ENCODE measurements at regions not wholly inside any gene's neighbourhood (a gene's known extent, or its start where the extent isn't known, plus 50 kb on each side); places are given as distances from the start of the nearest gene placed in this dataset.
A peak's percentile ranks its signal among the peaks of the same experiment; 100 is the strongest.

- no peak for DNase-seq (ENCODE audit: low spot score)
These were observed 303.0 kb upstream of the NR2F2 start for GRCh38 chr15:96027501-96027900.

- DNase-seq (ENCODE audit: low spot score) = no peak
These were observed 301.9 kb upstream of the NR2F2 start for GRCh38 chr15:96028620-96029019.

GRCh38 chr15:96029172-96029571 is 301.3 kb upstream of the NR2F2 start:
- no peak for DNase-seq (ENCODE audit: low spot score)

GRCh38 chr15:96031426-96032110 is 298.9 kb upstream of the NR2F2 start:
- DNase-seq (ENCODE audit: low spot score) = no peak

- DNase-seq (ENCODE audit: low spot score) = no peak
These were observed 295.4 kb upstream of the NR2F2 start for GRCh38 chr15:96035091-96035490.

- DNase-seq (ENCODE audit: low spot score) = no peak
These were observed 294.9 kb upstream of the NR2F2 start for GRCh38 chr15:96035635-96036034.

- DNase-seq (ENCODE audit: low spot score) = no peak
These were observed 292.9 kb upstream of the NR2F2 start for GRCh38 chr15:96037584-96037983.

- no peak for DNase-seq (ENCODE audit: low spot score)
These were observed 292.4 kb upstream of the NR2F2 start for GRCh38 chr15:96038131-96038530.

- no peak for DNase-seq (ENCODE audit: low spot score)
These were observed 291.9 kb upstream of the NR2F2 start for GRCh38 chr15:96038650-96039049.

GRCh38 chr15:96041982-96042733 is 288.3 kb upstream of the NR2F2 start:
- no peak for DNase-seq (ENCODE audit: low spot score)

- DNase-seq (ENCODE audit: low spot score) = peak; percentile 24
These were observed 287.7 kb upstream of the NR2F2 start for GRCh38 chr15:96042734-96043224.

GRCh38 chr15:96043591-96044171 is 286.8 kb upstream of the NR2F2 start:
- no peak for DNase-seq (ENCODE audit: low spot score)

- no peak for DNase-seq (ENCODE audit: low spot score)
These were observed 283.8 kb upstream of the NR2F2 start for GRCh38 chr15:96046620-96047240.

GRCh38 chr15:96047255-96047931 is 283.1 kb upstream of the NR2F2 start:
- no peak for DNase-seq (ENCODE audit: low spot score)

GRCh38 chr15:96049323-96049722 is 281.2 kb upstream of the NR2F2 start:
- no peak for DNase-seq (ENCODE audit: low spot score)

- no peak for DNase-seq (ENCODE audit: low spot score)
These were observed 280.7 kb upstream of the NR2F2 start for GRCh38 chr15:96049766-96050165.

GRCh38 chr15:96051598-96051997 is 278.9 kb upstream of the NR2F2 start:
- no peak for DNase-seq (ENCODE audit: low spot score)

- DNase-seq (ENCODE audit: low spot score) = no peak
These were observed 278.3 kb upstream of the NR2F2 start for GRCh38 chr15:96052154-96052553.

GRCh38 chr15:96052572-96053030 is 277.9 kb upstream of the NR2F2 start:
- DNase-seq (ENCODE audit: low spot score) = no peak

- no peak for DNase-seq (ENCODE audit: low spot score)
These were observed 277.3 kb upstream of the NR2F2 start for GRCh38 chr15:96053031-96053780.

- DNase-seq (ENCODE audit: low spot score) = no peak
These were observed 276.6 kb upstream of the NR2F2 start for GRCh38 chr15:96053781-96054428.

All from globus pallidus (tissue), 1 donor.